Activated T-cell treated with anti-CD3 and anti-CD28 coated beads, Interleukin-2, amount 50 U/mL, for 1 hour (primary cell): ENCODE measurements at regions not wholly inside any gene's neighbourhood (a gene's known extent, or its start where the extent isn't known, plus 50 kb on each side); places are given as distances from the start of the nearest gene placed in this dataset.

ENCODE experiments used
- DNase-seq: peaks from one replicate; pipeline ENCODE4 v3.0.0-alpha.2; 2020

- DNase-seq = no peak
Measured at GRCh38 chr4:14668296-14668695, 334.0 kb upstream of the CPEB2 start.

DNA sequence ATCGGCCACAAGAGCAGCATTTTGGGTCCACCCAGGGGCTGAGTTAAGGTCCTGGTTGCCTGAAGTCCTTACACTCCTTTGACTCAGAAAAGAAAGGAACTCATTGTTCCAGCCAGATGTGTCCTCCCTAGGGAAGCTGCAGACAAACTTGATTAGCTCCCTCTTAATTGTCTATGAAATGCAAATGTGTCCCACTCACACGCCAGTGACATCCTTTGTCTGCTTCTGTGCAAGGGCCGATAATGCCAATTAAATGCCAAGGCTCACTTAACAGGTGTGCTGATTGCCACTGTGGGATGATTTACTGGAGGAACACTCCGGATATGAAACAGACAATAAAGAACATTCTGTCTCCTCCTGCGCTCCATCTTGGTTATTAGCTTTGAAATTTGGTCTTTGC is 332.9 kb upstream of the CPEB2 start:
- DNase-seq = no peak

GRCh38 chr4:14671146-14671545 is 331.1 kb upstream of the CPEB2 start:
- DNase-seq = no peak

GRCh38 chr4:14675279-14675985 is 326.8 kb upstream of the CPEB2 start:
- no peak for DNase-seq

GRCh38 chr4:14679906-14680305 is 322.4 kb upstream of the CPEB2 start:
- DNase-seq = no peak

- DNase-seq = no peak
Measured at GRCh38 chr4:14681330-14681729, 321.0 kb upstream of the CPEB2 start.

DNA sequence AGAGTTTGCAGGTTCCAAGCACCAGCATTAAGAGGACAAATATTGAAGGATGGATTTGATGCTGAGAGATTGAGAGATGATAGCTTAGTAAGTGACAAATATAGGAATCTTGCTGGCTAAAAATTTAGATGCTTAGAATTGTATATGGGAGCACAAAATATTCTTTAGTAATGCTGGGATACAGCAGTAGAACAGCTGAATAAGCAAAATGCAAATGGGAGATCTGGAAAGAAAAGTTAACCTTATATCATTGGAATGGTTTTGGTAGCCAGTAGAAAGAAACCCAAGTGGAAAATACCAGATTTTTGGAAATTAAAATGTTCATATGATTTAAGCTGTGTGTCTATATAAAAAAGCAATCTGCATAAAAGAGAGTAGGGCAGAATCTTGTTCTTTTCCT is 308.6 kb upstream of the CPEB2 start:
- no peak for DNase-seq

GRCh38 chr4:14695095-14695845 is 307.0 kb upstream of the CPEB2 start:
- no peak for DNase-seq

DNA sequence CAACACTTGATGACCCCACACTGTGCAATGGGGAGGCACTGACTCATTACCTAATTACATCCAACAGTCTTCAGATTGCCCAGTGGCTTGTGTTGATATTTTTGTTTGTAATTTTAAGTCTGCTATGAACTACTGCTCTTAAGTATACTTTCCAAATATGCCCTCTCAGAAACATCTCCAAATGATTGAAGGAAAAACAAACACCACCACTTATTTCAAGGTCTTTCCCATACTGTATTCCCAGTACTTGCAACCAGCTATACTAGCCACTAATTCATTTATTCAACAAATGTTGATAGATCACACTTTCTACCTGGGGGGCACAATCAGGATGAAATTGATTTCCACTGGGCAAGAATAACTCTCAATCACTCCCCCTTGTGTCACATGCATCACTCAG is 302.2 kb upstream of the CPEB2 start:
- no peak for DNase-seq

DNA sequence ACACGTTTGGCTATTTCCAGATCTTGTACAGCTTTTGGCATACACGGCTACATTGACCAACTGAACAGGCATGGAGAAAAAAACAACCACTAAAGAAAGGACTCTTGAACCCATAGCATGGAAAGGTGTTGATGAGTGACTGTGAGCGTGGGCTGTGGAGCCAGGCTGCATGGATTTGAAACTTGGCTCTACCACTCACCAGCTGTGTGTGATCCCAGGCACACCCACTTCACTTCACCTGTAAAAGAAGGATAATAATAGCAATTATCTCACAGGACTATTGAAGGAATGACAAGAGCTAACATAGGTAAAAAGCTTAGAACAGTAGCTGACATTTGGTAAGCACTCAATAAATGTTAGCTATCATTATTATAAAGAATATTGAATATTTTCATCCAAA is 301.7 kb upstream of the CPEB2 start:
- DNase-seq = no peak

- DNase-seq = no peak
Measured at GRCh38 chr4:14701389-14701788, 300.9 kb upstream of the CPEB2 start.

DNA sequence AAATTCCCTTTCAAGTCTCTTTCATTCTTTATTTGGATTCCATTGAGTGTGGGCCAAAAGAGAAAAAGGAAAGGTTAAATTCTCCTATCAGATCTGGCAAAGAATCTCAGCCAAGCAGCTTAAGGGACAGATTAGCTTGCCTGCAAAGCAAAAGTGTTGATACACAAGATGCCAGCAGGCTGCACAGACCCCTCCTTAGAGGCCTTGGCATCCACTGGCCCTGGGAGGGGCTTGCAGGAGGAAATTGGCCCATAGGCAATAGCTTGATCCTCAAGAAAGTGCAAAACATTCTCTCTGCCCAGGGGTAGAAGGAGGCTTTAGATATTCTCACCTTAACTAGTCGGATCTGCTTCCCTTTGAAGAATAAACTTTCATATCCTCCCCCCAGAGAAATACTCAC is 300.4 kb upstream of the CPEB2 start:
- DNase-seq = no peak

DNA sequence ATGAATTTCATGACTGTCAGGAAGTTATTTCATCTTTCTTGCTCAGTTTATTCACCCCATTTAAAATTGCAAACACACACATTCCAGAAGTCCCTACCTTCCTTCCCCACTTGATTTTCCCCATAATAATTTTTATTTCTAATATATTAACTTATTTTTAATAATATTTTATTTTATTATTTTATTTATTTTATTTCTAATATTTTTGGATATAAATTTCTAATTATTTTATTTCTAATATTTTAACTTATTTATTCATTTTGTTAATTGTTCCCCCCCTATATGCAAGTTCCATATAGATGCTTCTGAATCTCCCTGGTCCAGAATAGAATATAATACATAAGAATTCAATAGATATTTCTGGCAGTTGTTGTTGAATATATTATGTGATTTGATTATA is 293.7 kb upstream of the CPEB2 start:
- DNase-seq = no peak

DNA sequence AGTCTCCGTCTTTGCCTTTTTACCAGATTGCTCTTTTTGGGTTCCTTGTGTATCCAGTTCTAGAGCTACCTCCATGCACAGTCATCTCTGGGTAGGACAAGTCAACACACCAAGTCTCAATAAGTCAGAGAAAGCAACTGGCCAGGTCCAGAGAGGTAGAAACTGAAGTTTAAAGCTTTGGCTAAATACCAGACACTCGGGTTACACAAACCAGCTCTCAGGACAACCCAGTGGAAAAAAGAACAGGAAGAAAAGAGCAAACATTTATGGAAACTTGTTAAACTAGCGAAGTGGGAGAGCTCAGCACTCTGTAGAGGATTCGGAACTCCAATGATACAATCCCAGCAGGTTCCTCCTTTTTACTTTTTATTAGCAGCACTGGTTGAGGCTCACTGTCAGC is 291.0 kb upstream of the CPEB2 start:
- DNase-seq = no peak

DNA sequence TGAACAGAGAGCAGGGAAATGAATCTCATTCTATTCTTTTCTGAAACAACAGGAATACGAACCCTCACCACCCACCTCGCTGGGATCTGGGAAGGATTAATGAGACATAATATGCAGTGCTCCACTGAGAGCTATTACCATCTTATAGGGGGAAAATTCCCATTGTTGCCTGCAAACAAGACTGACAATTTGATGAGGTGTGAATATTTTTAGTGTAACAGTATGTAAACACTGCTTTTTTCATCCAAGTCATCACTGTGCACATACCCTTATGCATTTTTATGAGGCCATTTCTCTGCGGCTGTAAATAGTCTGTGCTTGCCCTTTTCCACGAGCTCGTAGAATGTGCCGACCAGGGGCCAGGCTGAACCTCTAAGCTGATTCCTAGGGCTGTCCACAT is 285.6 kb upstream of the CPEB2 start:
- DNase-seq = no peak

DNA sequence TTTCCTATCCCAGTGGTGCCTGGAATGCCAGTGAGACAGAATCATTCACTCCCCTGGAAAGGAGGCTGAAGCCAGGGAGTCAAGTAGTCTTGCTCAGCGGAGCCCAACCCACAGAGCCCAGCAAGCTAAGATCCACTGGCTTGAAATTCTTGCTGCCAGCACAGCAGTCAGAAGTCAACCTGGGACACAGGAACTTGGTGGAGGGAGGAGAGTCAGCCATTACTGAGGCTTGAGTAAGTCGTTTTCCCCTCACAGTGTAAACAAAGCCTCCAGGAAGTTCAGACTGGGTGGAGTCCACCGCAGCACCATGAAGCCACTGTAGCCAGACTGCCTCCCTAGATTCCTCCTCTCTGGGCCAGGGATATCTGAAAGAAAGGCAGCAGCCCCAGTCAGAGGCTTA is 283.2 kb upstream of the CPEB2 start:
- no peak for DNase-seq

DNA sequence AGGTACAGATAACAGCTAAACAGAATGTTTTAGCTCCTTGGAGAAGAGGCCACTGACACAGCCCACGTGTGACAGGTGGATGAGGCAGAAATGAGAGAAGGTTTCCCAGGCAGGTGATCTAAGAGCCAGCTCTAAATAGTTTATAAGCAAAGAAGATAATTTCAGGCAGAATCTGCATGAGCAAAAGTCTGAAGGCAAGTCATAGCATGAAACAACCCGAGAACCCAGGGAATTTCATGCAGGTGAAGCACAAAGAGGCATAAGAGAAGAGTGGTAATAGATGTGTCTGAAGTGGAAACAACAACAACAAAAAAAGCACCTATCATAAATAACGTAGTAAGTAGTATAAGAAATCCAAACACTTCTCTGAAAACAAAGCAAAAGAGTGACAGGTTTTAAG is 275.8 kb upstream of the CPEB2 start:
- no peak for DNase-seq

DNA sequence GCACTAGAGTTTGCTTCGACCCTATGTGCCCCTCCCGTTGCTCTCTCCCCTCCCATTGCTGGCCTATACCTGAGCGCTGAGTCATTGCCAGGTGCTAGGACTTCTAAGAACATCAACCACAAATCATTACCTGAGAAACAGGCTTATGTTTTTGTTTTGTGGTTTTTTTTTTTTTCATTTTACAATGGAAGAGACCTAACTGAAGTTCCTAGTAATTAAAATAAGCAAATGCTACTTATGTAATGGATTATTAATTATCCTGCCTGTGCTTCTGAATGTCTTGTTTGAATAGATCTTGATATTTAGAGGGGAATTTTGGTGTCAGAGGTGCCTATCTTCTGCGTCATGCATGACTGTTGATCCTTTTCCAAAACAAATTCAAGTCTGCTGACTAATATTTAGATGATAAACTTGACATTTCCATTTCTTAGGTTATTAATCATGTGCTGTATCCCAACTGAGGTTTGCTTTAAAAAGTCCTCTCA is 275.4 kb upstream of the CPEB2 start:
- no peak for DNase-seq

GRCh38 chr4:14729282-14730000 is 272.8 kb upstream of the CPEB2 start:
- DNase-seq = no peak

- no peak for DNase-seq
Measured at GRCh38 chr4:14742054-14742453, 260.2 kb upstream of the CPEB2 start.

GRCh38 chr4:14743172-14743571 is 259.1 kb upstream of the CPEB2 start:
- no peak for DNase-seq

- DNase-seq = no peak
Measured at GRCh38 chr4:14743601-14744000, 258.7 kb upstream of the CPEB2 start.

DNA sequence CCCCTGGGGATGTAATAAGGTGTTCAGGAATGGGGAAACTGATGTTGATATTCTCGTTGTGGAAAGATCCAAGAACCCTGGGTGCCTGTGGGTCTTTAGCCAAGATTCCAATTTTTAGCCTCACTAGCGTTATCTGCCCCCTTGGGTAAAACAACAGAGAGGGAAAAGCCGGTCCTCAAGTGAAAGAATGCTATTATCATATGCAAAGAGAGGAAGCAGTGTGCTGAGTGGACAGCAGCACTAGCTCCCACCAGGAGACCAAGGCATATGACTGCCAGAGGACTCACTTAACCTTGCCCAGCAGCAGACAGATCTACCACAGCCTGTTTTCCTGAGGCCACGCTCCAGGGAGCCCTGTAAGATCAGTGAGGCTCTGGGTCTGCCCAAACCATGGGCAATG is 257.9 kb upstream of the CPEB2 start:
- no peak for DNase-seq

DNA sequence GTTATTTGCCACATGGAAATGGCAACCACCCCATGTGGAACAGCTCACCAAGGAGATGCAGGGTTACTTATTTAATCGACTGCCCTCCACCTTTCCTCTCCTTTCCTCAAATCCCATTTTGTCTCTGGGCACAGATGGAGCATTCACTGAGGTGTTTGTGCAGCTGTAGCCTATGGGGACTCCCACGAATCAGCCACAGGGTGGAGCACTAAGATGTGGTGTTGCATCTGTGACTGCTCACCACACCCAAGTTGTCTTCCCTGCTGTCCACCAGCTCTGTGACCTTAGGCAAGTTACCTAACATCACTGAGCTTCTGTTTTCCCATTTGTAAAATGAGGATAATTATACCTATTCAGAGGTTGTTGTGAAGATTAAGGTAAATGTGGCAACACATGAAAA is 252.4 kb upstream of the CPEB2 start:
- no peak for DNase-seq
